ENCODE measurements at regions not wholly inside any gene's neighbourhood (a gene's known extent, or its start where the extent isn't known, plus 50 kb on each side); places are given as distances from the start of the nearest gene placed in this dataset.
"Not testable (repeated sequence)": the region's sequence is repeated elsewhere in the genome, so short reads cannot be mapped to it uniquely, and the experiment has no call there.

GRCh38 chr13:111757094-111757493, 309.9 kb upstream of the SOX1 start:
- H3K27ac Mint-ChIP-seq; DNase-seq; intact Hi-C loops (cut with micrococcal nuclease); H3K4me1 Mint-ChIP-seq; H3K27me3 Mint-ChIP-seq; H3K9me3 Mint-ChIP-seq; H3K4me3 Mint-ChIP-seq; H3K36me3 Mint-ChIP-seq (ENCODE audit: low read depth): not testable (repeated sequence)

DNA sequence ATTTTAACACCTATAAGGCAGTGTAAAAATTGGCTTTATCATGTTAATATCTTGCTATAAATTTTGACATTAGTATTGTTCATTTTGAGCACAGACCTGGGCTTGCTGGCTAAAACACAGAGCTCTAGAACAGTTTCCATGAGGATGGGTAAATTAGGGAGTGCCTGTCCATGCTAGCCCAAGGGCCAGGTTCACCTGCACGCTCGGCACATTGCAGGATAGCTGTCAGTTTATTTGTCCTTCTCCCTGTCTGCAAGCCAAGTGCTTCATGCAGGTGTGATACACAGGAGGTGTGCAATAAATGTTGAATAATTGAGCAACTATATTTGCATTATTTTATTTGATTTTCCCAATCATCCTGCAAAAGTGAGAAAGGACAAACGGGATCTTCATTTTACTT, 309.3 kb upstream of the SOX1 start:
- H3K27ac Mint-ChIP-seq; H3K9me3 Mint-ChIP-seq; H3K4me1 Mint-ChIP-seq; intact Hi-C loops (cut with micrococcal nuclease); H3K4me3 Mint-ChIP-seq; H3K27me3 Mint-ChIP-seq; H3K36me3 Mint-ChIP-seq (ENCODE audit: low read depth): not testable (repeated sequence)
- peak; percentile 4 for DNase-seq

GRCh38 chr13:111763001-111763872, 303.7 kb upstream of the SOX1 start:
- H3K27me3 Mint-ChIP-seq; H3K9me3 Mint-ChIP-seq; DNase-seq; H3K4me1 Mint-ChIP-seq; H3K4me3 Mint-ChIP-seq; H3K27ac Mint-ChIP-seq; intact Hi-C loops (cut with micrococcal nuclease); H3K36me3 Mint-ChIP-seq (ENCODE audit: low read depth): not testable (repeated sequence)

DNA sequence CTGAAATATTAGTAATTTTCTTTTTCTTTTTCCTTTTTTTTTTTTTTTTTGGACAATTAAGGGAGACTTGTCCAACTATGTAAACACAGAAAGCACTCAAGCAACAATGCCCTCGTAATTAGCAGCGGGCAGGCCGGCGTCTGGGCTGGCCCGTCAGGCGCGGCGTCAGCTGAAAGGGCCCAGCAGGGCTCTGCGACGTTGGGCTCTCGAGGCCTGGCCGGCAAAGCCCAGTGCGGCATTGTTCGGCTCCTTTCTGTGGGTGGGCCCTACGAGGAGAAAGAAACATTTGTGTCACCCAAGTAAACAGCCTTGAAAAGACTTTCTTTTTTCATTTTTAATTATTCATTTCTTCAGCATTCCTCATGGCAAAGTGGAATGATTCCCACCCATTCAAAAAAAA, 302.4 kb upstream of the SOX1 start:
- intact Hi-C loops (cut with micrococcal nuclease); DNase-seq; H3K27ac Mint-ChIP-seq; H3K27me3 Mint-ChIP-seq; H3K36me3 Mint-ChIP-seq (ENCODE audit: low read depth); H3K4me3 Mint-ChIP-seq; H3K9me3 Mint-ChIP-seq; H3K4me1 Mint-ChIP-seq: not testable (repeated sequence)

DNA sequence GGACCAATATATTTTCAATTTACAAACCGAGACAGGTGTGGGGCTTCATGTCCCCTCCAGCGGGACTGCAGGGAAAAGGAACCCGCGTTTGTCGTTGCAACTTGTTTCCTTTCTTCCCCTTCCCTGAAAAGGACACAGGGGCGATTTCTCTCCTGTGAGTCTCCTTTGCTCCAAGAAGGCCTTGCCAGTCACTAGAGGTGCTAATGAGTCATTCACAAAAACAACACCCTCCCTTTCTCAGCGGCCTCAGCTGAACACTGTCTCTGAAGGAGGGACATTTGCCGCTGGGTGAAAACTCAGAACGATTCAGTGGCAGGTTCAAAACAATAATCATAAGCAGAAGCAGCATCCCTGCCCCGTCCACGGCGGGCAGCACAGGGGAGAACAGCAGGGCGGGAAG, 302.0 kb upstream of the SOX1 start:
- H3K36me3 Mint-ChIP-seq (ENCODE audit: low read depth); intact Hi-C loops (cut with micrococcal nuclease); H3K27ac Mint-ChIP-seq; DNase-seq; H3K4me3 Mint-ChIP-seq; H3K27me3 Mint-ChIP-seq; H3K4me1 Mint-ChIP-seq; H3K9me3 Mint-ChIP-seq: not testable (repeated sequence)

- H3K4me1 Mint-ChIP-seq; H3K36me3 Mint-ChIP-seq (ENCODE audit: low read depth); H3K4me3 Mint-ChIP-seq; H3K27me3 Mint-ChIP-seq; intact Hi-C loops (cut with micrococcal nuclease); DNase-seq; H3K9me3 Mint-ChIP-seq; H3K27ac Mint-ChIP-seq: not testable (repeated sequence)
Observed at GRCh38 chr13:111775718-111776117, 291.2 kb upstream of the SOX1 start.

- H3K4me1 Mint-ChIP-seq; H3K9me3 Mint-ChIP-seq; intact Hi-C loops (cut with micrococcal nuclease); H3K27ac Mint-ChIP-seq; DNase-seq; H3K27me3 Mint-ChIP-seq; H3K36me3 Mint-ChIP-seq (ENCODE audit: low read depth); H3K4me3 Mint-ChIP-seq: not testable (repeated sequence)
Observed at GRCh38 chr13:111777351-111777750, 289.6 kb upstream of the SOX1 start.

DNA sequence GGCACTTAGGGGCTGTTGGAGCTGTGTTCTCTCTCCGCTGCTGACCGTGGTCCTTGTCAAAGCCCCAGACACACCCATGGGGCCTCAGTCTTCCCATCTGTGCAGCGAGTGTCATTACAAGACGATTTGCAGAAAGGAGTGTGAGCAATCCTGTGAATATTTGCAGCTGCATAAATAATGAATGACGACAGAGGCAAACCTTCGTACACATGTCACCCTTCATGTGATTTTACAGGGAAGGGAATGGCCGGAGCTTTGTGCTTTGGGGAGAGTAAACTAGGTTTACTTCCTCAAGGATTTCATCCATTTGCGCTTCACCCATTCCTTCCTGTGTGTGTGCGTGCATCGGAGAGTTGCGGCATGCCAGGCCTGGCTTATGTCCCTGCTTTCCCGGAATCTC, 285.6 kb upstream of the SOX1 start:
- H3K27ac Mint-ChIP-seq; H3K9me3 Mint-ChIP-seq; H3K4me3 Mint-ChIP-seq; intact Hi-C loops (cut with micrococcal nuclease); H3K36me3 Mint-ChIP-seq (ENCODE audit: low read depth); H3K27me3 Mint-ChIP-seq; H3K4me1 Mint-ChIP-seq; DNase-seq: not testable (repeated sequence)

DNA sequence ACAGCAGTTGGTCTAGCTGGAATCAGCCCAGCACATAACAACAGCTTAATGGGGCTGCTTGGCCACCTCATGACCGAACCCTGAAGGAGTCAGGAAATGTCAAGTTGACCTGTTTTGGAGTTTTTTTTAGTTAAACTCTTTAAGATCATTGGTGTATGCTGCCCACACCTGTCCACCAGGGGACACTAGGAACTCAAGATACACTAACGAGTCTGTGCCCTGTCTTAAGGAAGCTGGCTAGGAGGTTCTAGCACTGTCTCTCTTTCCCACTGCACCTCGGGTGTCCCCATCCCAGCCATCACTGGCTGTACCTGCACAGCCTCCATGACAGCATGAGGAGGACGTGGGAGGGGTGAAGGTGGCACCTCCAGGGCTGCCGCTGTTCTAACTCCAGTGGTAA, 279.6 kb upstream of the SOX1 start:
- H3K27ac Mint-ChIP-seq; H3K27me3 Mint-ChIP-seq; H3K36me3 Mint-ChIP-seq (ENCODE audit: low read depth); DNase-seq; H3K4me1 Mint-ChIP-seq; intact Hi-C loops (cut with micrococcal nuclease); H3K9me3 Mint-ChIP-seq; H3K4me3 Mint-ChIP-seq: not testable (repeated sequence)

DNA sequence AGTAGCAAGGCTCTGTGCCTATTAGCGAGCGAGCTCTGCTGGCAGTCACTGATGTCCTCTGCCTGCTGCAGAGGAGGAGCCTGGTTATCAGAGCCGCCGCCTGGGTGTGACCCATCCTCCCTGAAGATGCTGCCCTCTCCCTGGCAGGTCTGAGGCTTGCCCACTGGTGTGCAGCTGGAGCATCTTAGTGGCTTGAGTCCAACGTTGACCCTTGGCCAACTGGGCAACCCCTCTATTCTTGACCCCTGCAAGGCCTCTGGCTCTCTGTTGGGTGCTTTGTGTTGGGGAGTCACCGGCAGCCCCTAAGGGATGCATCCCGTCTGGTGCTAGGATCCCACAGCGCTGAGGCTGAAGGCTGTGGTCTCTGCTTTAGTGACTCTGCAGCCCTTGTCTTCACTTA, 277.9 kb upstream of the SOX1 start:
- no peaks in the 10 kb centered on the region for H3K36me3 Mint-ChIP-seq (ENCODE audit: low read depth)

DNA sequence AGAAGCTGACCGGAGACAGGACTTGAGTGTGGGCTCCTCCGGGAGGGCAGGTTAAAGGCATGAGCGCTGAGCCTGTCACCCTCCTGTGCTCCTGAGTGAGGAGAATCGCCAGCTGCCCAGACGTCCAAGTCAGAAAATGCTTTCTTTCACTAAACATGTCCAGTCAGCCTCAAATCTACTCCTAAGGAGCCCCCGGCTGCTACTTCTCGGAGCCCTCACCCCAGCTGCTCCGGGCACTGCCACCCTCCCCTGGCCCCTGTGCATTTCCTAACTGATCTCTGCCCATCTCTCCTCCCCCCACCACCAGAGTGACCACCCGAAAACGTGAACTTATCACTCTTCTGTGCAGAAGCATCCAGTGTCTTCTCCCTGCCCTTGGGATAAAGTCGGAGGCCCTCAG, 277.5 kb upstream of the SOX1 start:
- no peaks in the 10 kb centered on the region for H3K36me3 Mint-ChIP-seq (ENCODE audit: low read depth)
- no peaks in the 10 kb centered on the region for H3K9me3 Mint-ChIP-seq
- no peaks in the 10 kb centered on the region for H3K4me1 Mint-ChIP-seq
- H3K27me3 Mint-ChIP-seq: no peaks in the 10 kb centered on the region
- H3K4me3 Mint-ChIP-seq: no peak overlapping the region
- peak; percentile 31 for DNase-seq
- H3K27ac Mint-ChIP-seq: no peak overlapping the region
- intact Hi-C loops (cut with micrococcal nuclease): no loop called here

More for the DNA sequence above, 277.9 kb upstream of the SOX1 start:
- H3K27me3 Mint-ChIP-seq: no peaks in the 10 kb centered on the region
- H3K27ac Mint-ChIP-seq: no peak overlapping the region
- no peak overlapping the region for H3K4me3 Mint-ChIP-seq
- no peaks in the 10 kb centered on the region for H3K9me3 Mint-ChIP-seq
- intact Hi-C loops (cut with micrococcal nuclease): no loop called here
- DNase-seq: peak; percentile 31
- no peaks in the 10 kb centered on the region for H3K4me1 Mint-ChIP-seq

- Mint-ChIP-seq H3K27me3 (no peaks in the 10 kb centered on the region), H3K36me3 (ENCODE audit: low read depth) (no peaks in the 10 kb centered on the region)
- intact Hi-C loops (cut with micrococcal nuclease): no loop called here
Observed at GRCh38 chr13:111790621-111791020, 276.3 kb upstream of the SOX1 start.

DNA sequence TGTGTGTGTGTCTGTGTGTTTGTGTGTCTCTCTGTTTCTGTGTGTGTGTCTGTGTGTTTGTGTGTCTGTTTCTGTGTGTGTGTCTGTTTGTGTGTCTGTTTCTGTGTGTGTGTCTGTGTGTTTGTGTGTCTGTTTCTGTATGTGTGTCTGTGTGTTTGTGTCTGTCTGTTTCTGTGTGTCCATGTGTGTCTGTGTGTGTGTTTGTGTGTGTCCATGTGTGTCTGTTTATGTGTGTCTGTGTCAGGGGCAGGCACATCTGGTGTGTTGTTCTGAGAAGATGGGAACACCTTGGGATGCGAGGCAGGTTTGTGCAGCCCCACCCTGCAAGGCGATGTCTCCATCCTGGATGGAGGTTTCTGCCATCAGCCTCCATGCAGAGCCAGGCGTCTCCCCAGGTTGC, 275.8 kb upstream of the SOX1 start:
- DNase-seq: peak; percentile 34
- no peak overlapping the region for H3K27ac Mint-ChIP-seq
- intact Hi-C loops (cut with micrococcal nuclease): no loop called here
- no peak overlapping the region for H3K4me3 Mint-ChIP-seq
- no peaks in the 10 kb centered on the region for H3K27me3 Mint-ChIP-seq
- H3K9me3 Mint-ChIP-seq: no peaks in the 10 kb centered on the region
- no peaks in the 10 kb centered on the region for H3K4me1 Mint-ChIP-seq
- H3K36me3 Mint-ChIP-seq (ENCODE audit: low read depth): no peaks in the 10 kb centered on the region

More at GRCh38 chr13:111790621-111791020, 276.3 kb upstream of the SOX1 start:
- no peaks in the 10 kb centered on the region for H3K4me1 Mint-ChIP-seq
- H3K27ac Mint-ChIP-seq: no peak overlapping the region
- H3K4me3 Mint-ChIP-seq: no peak overlapping the region
- H3K9me3 Mint-ChIP-seq: no peaks in the 10 kb centered on the region
- DNase-seq: peak; percentile 18

DNA sequence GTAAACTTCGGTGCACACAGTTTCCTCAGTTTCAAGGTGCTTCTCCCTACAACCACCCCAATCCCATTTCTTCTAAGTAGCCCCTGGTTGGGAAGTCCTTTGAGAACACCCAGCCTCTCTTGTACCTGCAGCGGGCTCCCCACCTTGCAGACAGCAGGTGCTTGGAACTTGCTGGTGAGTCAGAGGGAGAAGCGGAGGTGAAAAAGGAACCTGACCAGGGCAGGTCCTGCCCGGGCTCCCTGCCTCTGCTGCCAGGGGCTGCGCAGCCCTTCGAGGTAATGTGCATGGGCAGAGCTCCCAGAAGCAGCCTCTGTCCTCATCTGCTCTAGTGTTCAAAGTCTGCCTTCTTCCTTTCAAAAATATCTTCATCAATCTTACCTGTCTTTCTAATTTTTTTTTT, 274.0 kb upstream of the SOX1 start:
- H3K36me3 Mint-ChIP-seq (ENCODE audit: low read depth): no peaks in the 10 kb centered on the region
- no peak overlapping the region for H3K4me3 Mint-ChIP-seq
- no peaks in the 10 kb centered on the region for H3K4me1 Mint-ChIP-seq
- no peaks in the 10 kb centered on the region for H3K9me3 Mint-ChIP-seq
- H3K27me3 Mint-ChIP-seq: no peaks in the 10 kb centered on the region
- intact Hi-C loops (cut with micrococcal nuclease): no loop called here
- peak; percentile 41 for DNase-seq
- H3K27ac Mint-ChIP-seq: no peak overlapping the region
